ENCODE measurements at regions not wholly inside any gene's neighbourhood (a gene's known extent, or its start where the extent isn't known, plus 50 kb on each side); places are given as distances from the start of the nearest gene placed in this dataset.

DNA sequence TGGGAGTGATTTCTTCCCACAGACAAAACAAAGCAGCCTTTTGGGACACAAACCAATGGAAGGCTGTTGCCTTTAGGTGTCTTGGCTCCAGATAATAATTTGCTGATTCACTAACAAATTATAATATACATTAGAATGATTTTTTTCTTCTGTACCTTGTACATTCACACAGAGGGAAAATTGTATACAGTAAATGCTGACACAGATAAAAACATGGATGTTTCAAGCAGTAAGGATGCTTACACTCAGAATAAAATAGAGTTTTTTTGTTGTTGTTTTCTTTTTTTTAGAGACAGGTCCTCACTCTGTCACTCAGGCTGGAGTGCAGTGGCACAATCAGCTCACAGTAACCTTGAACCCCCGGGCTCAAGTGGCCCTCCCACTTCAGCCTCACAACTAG lies 109.2 kb upstream of the TRPC6 start:
- DNase-seq (ENCODE audit: insufficient read length, low spot score) (no peak), FAIRE-seq (no peak)
- TF ChIP-seq, protein P1, sequence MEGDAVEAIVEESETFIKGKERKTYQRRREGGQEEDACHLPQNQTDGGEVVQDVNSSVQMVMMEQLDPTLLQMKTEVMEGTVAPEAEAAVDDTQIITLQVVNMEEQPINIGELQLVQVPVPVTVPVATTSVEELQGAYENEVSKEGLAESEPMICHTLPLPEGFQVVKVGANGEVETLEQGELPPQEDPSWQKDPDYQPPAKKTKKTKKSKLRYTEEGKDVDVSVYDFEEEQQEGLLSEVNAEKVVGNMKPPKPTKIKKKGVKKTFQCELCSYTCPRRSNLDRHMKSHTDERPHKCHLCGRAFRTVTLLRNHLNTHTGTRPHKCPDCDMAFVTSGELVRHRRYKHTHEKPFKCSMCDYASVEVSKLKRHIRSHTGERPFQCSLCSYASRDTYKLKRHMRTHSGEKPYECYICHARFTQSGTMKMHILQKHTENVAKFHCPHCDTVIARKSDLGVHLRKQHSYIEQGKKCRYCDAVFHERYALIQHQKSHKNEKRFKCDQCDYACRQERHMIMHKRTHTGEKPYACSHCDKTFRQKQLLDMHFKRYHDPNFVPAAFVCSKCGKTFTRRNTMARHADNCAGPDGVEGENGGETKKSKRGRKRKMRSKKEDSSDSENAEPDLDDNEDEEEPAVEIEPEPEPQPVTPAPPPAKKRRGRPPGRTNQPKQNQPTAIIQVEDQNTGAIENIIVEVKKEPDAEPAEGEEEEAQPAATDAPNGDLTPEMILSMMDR (IDR thresholded peaks at IDR 0.05; ENCODE audit: insufficient read depth, missing control alignments) = no peak

DNA sequence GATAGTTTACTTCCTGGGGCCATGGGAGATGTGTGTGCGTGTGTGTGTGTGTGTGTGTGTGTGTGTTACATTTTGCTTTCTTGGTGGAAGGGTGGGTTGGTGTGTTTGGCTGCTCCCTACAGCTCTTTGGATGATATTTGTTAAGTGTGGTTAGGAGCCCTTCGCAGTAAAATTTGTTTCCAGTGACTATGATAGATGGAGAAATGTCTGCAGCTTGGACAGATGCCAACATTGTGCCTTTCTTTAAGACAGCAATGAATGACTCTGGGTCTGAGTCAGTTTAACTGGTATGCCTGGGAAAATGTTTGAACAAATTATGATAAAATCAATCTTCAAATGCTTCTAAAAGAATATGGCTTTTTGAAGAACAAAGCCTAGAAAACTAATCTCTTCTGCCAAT lies 102.7 kb upstream of the TRPC6 start:
- FAIRE-seq (no peak), DNase-seq (ENCODE audit: insufficient read length, low spot score) (no peak)
- TF ChIP-seq, protein P1 (IDR thresholded peaks at IDR 0.05; ENCODE audit: insufficient read depth, missing control alignments) = no peak

- DNase-seq (ENCODE audit: insufficient read length, low spot score) = no peak
- TF ChIP-seq, protein P1 (IDR thresholded peaks at IDR 0.05; ENCODE audit: insufficient read depth, missing control alignments) = no peak
- no peak for FAIRE-seq
Measured at GRCh38 chr11:101668236-101668635, 84.4 kb upstream of the TRPC6 start.

DNA sequence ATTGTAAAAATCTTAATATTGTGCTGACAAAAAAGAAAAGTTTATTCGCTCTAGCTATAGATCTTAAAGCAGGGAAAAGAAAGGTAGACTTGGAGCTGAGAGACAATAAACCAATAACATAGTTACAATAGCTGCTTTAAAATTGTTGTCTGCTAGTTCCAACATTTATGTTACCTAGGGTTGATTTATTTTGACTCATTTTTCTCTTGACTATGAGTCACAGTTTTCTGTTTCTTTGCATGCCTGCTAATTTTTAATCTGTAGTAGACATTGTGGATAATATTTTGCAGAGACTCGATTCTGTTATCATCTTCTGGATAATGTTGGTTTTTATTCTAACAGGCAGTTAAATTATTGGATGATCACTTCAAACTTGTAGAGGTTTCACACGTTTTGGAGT lies 83.1 kb upstream of the TRPC6 start:
- TF ChIP-seq, protein P1 (IDR thresholded peaks at IDR 0.05; ENCODE audit: insufficient read depth, missing control alignments) = no peak
- DNase-seq (ENCODE audit: insufficient read length, low spot score) (no peak), FAIRE-seq (no peak)

- TF ChIP-seq, protein P1 (IDR thresholded peaks at IDR 0.05; ENCODE audit: insufficient read depth, missing control alignments) = no peak
- DNase-seq (ENCODE audit: insufficient read length, low spot score) = no peak
- FAIRE-seq = no peak
Measured at GRCh38 chr11:101661559-101661958, 77.8 kb upstream of the TRPC6 start.
